Neural crest cell (in vitro differentiated cells): ENCODE measurements at regions not wholly inside any gene's neighbourhood (a gene's known extent, or its start where the extent isn't known, plus 50 kb on each side); places are given as distances from the start of the nearest gene placed in this dataset.

Experiments
- DNase-seq: peaks from one replicate; pipeline ENCODE4 v3.0.0; 2021; ENCODE audit warnings: low read depth, mixed read lengths, low spot score
- H3K27ac Mint-ChIP-seq: one replicate; pipeline ENCODE4 v1.8.0; 2021; ENCODE audit warnings: mild to moderate bottlenecking, mixed read lengths; ENCODE audit not compliant: unreplicated experiment
- H3K27me3 Mint-ChIP-seq: 2 replicates; pipeline ENCODE4 v1.8.0; 2021; ENCODE audit warnings: low read depth, mild to moderate bottlenecking, mixed read lengths
- H3K36me3 Mint-ChIP-seq: 2 replicates; pipeline ENCODE4 v1.8.0; 2021; ENCODE audit warnings: low read depth, mild to moderate bottlenecking, mixed read lengths
- H3K4me1 Mint-ChIP-seq: 2 replicates; pipeline ENCODE4 v1.8.0; 2021; ENCODE audit warnings: mixed read lengths
- H3K4me3 Mint-ChIP-seq: one replicate; pipeline ENCODE4 v1.8.0; 2021; ENCODE audit warnings: mild to moderate bottlenecking, mixed read lengths
- H3K9me3 Mint-ChIP-seq: 2 replicates; pipeline ENCODE4 v1.8.0; 2021; ENCODE audit warnings: mixed read lengths
- CTCF ChIP-seq: fragments of 200-600 bp; sonication (generic); conservative IDR thresholded peaks from 2 replicates; pipeline ENCODE4 v1.5.0; 2021; ENCODE audit warnings: antibody characterized with exemption, mild to moderate bottlenecking

- Mint-ChIP-seq H3K27me3 (no peaks in the 10 kb centered on the region), H3K9me3 (peaks cover 5% of the 10 kb centered on the region), H3K4me1 (no peaks in the 10 kb centered on the region), H3K36me3 (no peaks in the 10 kb centered on the region), H3K27ac (no peak overlapping the region), H3K4me3 (no peak overlapping the region)
- no peak for DNase-seq
- no peak for TF ChIP-seq CTCF
These were observed 328.2 kb upstream of the COL3A1 start for GRCh38 chr2:188645986-188646385.

- Mint-ChIP-seq H3K9me3 (peaks cover 5% of the 10 kb centered on the region), H3K27me3 (no peaks in the 10 kb centered on the region), H3K36me3 (no peaks in the 10 kb centered on the region), H3K4me3 (no peak overlapping the region), H3K4me1 (no peaks in the 10 kb centered on the region), H3K27ac (no peak overlapping the region)
- no peak for TF ChIP-seq CTCF
- DNase-seq: no peak
These were observed 326.6 kb upstream of the COL3A1 start for GRCh38 chr2:188647430-188648070.

- Mint-ChIP-seq H3K27ac (no peak overlapping the region), H3K9me3 (no peaks in the 10 kb centered on the region)
These were observed 314.3 kb upstream of the COL3A1 start for GRCh38 chr2:188659656-188660406.

GRCh38 chr2:188663301-188663700, 310.9 kb upstream of the COL3A1 start:
- Mint-ChIP-seq H3K27me3 (no peaks in the 10 kb centered on the region), H3K9me3 (no peaks in the 10 kb centered on the region), H3K27ac (no peak overlapping the region), H3K36me3 (no peaks in the 10 kb centered on the region), H3K4me1 (no peaks in the 10 kb centered on the region), H3K4me3 (no peak overlapping the region)
- DNase-seq: no peak
- TF ChIP-seq CTCF: no peak

More at GRCh38 chr2:188659656-188660406, 314.3 kb upstream of the COL3A1 start:
- no peak for TF ChIP-seq CTCF
- H3K4me1 Mint-ChIP-seq: no peaks in the 10 kb centered on the region
- H3K27me3 Mint-ChIP-seq: no peaks in the 10 kb centered on the region
- H3K4me3 Mint-ChIP-seq: no peak overlapping the region
- no peaks in the 10 kb centered on the region for H3K36me3 Mint-ChIP-seq
- no peak for DNase-seq

- no peak for DNase-seq
- Mint-ChIP-seq H3K4me3 (no peak overlapping the region), H3K36me3 (no peaks in the 10 kb centered on the region), H3K9me3 (no peaks in the 10 kb centered on the region), H3K27me3 (no peaks in the 10 kb centered on the region), H3K4me1 (no peaks in the 10 kb centered on the region), H3K27ac (no peak overlapping the region)
- TF ChIP-seq CTCF: no peak
These were observed 309.8 kb upstream of the COL3A1 start for GRCh38 chr2:188664416-188664815.
